ENCODE measurements at regions not wholly inside any gene's neighbourhood (a gene's known extent, or its start where the extent isn't known, plus 50 kb on each side); places are given as distances from the start of the nearest gene placed in this dataset.
A peak's percentile ranks its signal among the peaks of the same experiment; 100 is the strongest.
"Not testable (repeated sequence)": the region's sequence is repeated elsewhere in the genome, so short reads cannot be mapped to it uniquely, and the experiment has no call there.

- no peak for DNase-seq
Observed at GRCh38 chr10:85407088-85407487, 959.5 kb downstream of the GRID1 start.

- DNase-seq, result no peak
Observed at GRCh38 chr10:85408388-85408787, 958.2 kb downstream of the GRID1 start.

- not testable (repeated sequence) for DNase-seq
Observed at GRCh38 chr10:85410586-85410985, 956.0 kb downstream of the GRID1 start.

- no peak for DNase-seq
Observed at GRCh38 chr10:85413570-85413969, 953.0 kb downstream of the GRID1 start.

GRCh38 chr10:85420501-85421191, 945.9 kb downstream of the GRID1 start:
- DNase-seq, result peak; percentile 80

GRCh38 chr10:85421421-85421820, 945.2 kb downstream of the GRID1 start:
- no peak for DNase-seq

GRCh38 chr10:85429126-85429525, 937.5 kb downstream of the GRID1 start:
- DNase-seq, result no peak

- DNase-seq, result no peak
Observed at GRCh38 chr10:85430991-85431390, 935.6 kb downstream of the GRID1 start.

- no peak for DNase-seq
Observed at GRCh38 chr10:85433248-85433647, 933.3 kb downstream of the GRID1 start.

- no peak for DNase-seq
Observed at GRCh38 chr10:85444868-85445267, 921.7 kb downstream of the GRID1 start.

GRCh38 chr10:85445702-85446101, 920.9 kb downstream of the GRID1 start:
- no peak for DNase-seq

- DNase-seq, result peak; percentile 63
Observed at GRCh38 chr10:85446827-85447226, 919.8 kb downstream of the GRID1 start.

- DNase-seq, result no peak
Observed at GRCh38 chr10:85447690-85448089, 918.9 kb downstream of the GRID1 start.

GRCh38 chr10:85448716-85449115, 917.9 kb downstream of the GRID1 start:
- DNase-seq, result no peak

GRCh38 chr10:85454386-85454785, 912.2 kb downstream of the GRID1 start:
- DNase-seq, result no peak

- no peak for DNase-seq
Observed at GRCh38 chr10:85457191-85457590, 909.4 kb downstream of the GRID1 start.

GRCh38 chr10:85458324-85458723, 908.3 kb downstream of the GRID1 start:
- DNase-seq, result no peak

GRCh38 chr10:85459906-85460305, 906.7 kb downstream of the GRID1 start:
- no peak for DNase-seq

- DNase-seq, result no peak
Observed at GRCh38 chr10:85464336-85464735, 902.3 kb downstream of the GRID1 start.

- no peak for DNase-seq
Observed at GRCh38 chr10:85477979-85478378, 888.6 kb downstream of the GRID1 start.

GRCh38 chr10:85490431-85490830, 876.2 kb downstream of the GRID1 start:
- no peak for DNase-seq

- no peak for DNase-seq
Observed at GRCh38 chr10:85491652-85492051, 874.9 kb downstream of the GRID1 start.

- no peak for DNase-seq
Observed at GRCh38 chr10:85492684-85493083, 873.9 kb downstream of the GRID1 start.

- DNase-seq, result no peak
Observed at GRCh38 chr10:85493703-85494102, 872.9 kb downstream of the GRID1 start.

GRCh38 chr10:85504641-85505040, 862.0 kb downstream of the GRID1 start:
- not testable (repeated sequence) for DNase-seq
